Endothelial cell of hepatic sinusoid (primary cell): ENCODE measurements at regions not wholly inside any gene's neighbourhood (a gene's known extent, or its start where the extent isn't known, plus 50 kb on each side); places are given as distances from the start of the nearest gene placed in this dataset.
"Not testable (repeated sequence)": the region's sequence is repeated elsewhere in the genome, so short reads cannot be mapped to it uniquely, and the experiment has no call there.

Experiments
- in situ Hi-C: cut with HindIII; loops from 2 replicates; pipeline ENCODE4 v1.10.0; 2017; ENCODE audit warnings: low sequenced_read_pairs

- in situ Hi-C loops = no loop called here
Measured at GRCh38 chr9:90517103-90517502, 125.5 kb downstream of the DIRAS2 start.

GRCh38 chr9:90521811-90522570, 120.6 kb downstream of the DIRAS2 start:
- in situ Hi-C loops = no loop called here

- in situ Hi-C loops = no loop called here
Measured at GRCh38 chr9:90523958-90524357, 118.7 kb downstream of the DIRAS2 start.

- in situ Hi-C loops = no loop called here
Measured at GRCh38 chr9:90526386-90526785, 116.2 kb downstream of the DIRAS2 start.

- in situ Hi-C loops = not testable (repeated sequence)
Measured at GRCh38 chr9:90536094-90536493, 106.5 kb downstream of the DIRAS2 start.

- in situ Hi-C loops = no loop called here
Measured at GRCh38 chr9:90538566-90538965, 104.1 kb downstream of the DIRAS2 start.

- in situ Hi-C loops = no loop called here
Measured at GRCh38 chr9:90539286-90539685, 103.3 kb downstream of the DIRAS2 start.

- in situ Hi-C loops = no loop called here
Measured at GRCh38 chr9:90540734-90541133, 101.9 kb downstream of the DIRAS2 start.

- in situ Hi-C loops = no loop called here
Measured at GRCh38 chr9:90544488-90544887, 98.1 kb downstream of the DIRAS2 start.

GRCh38 chr9:90546200-90546599, 96.4 kb downstream of the DIRAS2 start:
- in situ Hi-C loops = no loop called here

- in situ Hi-C loops = no loop called here
Measured at GRCh38 chr9:90547896-90548295, 94.7 kb downstream of the DIRAS2 start.

- in situ Hi-C loops = no loop called here
Measured at GRCh38 chr9:90552317-90552716, 90.3 kb downstream of the DIRAS2 start.

- in situ Hi-C loops = no loop called here
Measured at GRCh38 chr9:90555351-90556057, 87.1 kb downstream of the DIRAS2 start.

- in situ Hi-C loops = no loop called here
Measured at GRCh38 chr9:90556897-90557675, 85.5 kb downstream of the DIRAS2 start.

- in situ Hi-C loops = no loop called here
Measured at GRCh38 chr9:90559075-90560073, 83.2 kb downstream of the DIRAS2 start.
